NOMO-1 treated with DMSO at 0.1 percent for 48 hours (cell line): ENCODE measurements at regions not wholly inside any gene's neighbourhood (a gene's known extent, or its start where the extent isn't known, plus 50 kb on each side); places are given as distances from the start of the nearest gene placed in this dataset.

Source experiments
- DNase-seq: peaks from one replicate; lab custom pipeline; 2025; ENCODE audit not compliant: unreplicated experiment; lab: John Stamatoyannopoulos, UW

DNA sequence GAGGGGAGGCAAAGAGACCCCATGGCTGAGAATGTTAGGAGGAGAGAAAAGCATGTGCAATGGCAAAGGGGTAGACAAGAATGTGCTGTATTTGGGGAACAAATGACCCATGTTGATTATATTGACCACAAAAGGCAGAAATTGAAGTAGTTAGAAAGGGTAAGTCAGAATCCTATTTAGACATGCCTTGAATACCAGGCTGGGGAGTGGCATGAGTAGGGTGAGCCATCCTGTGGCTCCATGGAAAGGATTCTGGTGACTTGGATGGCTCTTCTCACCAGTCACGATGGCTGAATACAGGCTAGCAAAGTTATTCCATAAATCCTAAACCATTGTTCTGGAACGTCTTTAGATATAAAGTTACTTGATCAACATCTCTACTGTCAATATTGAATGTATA, 73.4 kb upstream of the MEF2C start:
- DNase-seq: no peak

- DNase-seq: no peak
Observed at GRCh38 chr5:88955403-88955802, 72.4 kb upstream of the MEF2C start.

DNA sequence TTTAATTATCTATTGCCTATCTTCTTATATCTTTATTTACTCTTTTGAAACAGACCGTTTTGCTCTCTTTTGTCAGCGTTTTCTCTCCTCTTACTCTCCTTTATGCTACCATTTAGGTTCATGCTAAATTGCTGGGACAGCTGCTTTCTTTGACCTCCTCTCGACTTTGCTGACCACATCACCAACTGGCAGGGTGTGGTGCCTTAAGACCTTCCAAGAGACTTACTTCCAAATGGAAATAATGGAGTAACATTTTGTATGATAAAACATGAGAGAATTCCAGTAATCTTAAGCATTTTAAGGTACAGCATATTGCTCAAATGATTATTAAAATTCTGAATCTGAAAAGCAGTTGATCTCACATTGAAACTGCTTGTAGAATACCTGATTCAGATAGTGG, 71.5 kb upstream of the MEF2C start:
- no peak for DNase-seq

GRCh38 chr5:88952996-88953643, 70.1 kb upstream of the MEF2C start:
- no peak for DNase-seq

DNA sequence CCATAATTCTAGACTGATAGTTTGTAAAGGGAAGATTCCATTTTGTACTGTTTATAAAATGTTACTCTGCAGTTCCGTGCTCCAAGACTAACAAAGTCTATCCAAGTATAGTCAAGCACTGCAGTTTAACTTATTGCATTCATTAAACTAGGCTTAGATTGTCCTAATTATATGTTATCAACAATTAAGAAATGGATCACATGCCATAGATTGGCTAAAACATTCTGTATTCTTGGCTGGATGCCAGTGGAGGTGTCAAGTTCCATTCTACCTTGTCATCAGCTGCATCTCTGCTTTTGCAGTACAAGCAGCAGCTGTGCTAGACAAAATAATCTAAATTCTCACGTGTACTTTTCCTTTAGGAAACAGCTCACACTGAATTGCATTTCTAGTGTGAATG, 69.4 kb upstream of the MEF2C start:
- no peak for DNase-seq

GRCh38 chr5:88951457-88951856, 68.5 kb upstream of the MEF2C start:
- no peak for DNase-seq

- no peak for DNase-seq
Observed at GRCh38 chr5:88948746-88949600, 66.0 kb upstream of the MEF2C start.

- peak; percentile 28 for DNase-seq
Observed at GRCh38 chr5:88944751-88945531, 62.0 kb upstream of the MEF2C start.

GRCh38 chr5:88941581-88941980, 58.6 kb upstream of the MEF2C start:
- no peak for DNase-seq

DNA sequence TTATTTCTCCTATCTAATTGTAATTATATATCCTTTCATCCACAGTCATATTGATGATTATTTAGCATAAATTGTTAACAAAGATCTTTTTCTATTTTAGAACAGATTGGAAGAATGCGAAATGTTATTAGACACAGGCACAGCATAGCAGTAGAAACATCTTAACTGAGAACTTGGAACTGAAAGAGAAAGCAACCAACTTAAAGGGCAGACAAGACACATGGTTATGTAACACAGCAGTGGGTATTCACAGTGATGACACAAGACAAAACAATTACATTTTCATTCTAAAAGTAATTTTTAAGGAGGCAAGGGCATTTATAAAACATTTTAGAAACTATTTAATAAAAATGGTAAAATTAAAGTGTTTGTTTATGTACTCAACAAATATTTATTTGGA, 57.7 kb upstream of the MEF2C start:
- DNase-seq: no peak

DNA sequence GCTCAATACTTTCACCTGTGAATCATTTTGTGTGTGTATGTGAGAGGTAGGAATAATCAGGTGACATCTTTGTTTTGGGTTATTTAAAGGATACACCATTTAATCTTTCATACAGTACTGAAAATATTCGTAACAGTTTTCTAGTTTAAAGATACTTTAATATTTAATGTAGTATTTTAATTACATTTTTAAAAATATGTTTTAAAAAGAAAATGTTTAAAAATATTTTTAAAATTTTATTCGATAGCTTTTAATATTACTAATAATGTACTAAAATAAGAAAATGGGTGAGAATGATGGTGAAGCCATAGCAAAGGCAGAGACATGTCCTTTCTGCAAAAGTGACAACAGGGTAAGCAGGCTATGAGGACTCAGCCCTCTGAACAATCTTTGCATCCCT, 56.3 kb upstream of the MEF2C start:
- DNase-seq: no peak

DNA sequence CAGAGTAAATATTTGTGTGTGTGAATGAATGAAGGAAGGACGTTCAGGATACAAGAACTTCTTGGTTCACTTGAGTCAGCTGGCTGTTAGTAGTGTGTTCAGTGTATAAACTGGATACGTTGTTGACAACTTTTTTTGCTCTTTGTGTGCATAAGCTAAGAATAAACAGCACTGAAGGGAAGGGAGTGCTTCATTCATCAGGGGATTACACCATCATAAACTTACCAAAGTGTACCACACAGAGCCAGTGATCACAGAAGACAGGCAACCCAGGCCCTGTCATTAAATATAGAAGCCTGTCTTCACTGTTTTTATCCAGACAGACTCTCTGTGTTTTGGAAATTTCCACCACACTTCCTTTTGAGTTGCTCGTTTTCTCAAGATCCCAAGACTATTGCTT, 55.5 kb upstream of the MEF2C start:
- no peak for DNase-seq

GRCh38 chr5:88937406-88937805, 54.4 kb upstream of the MEF2C start:
- no peak for DNase-seq

DNA sequence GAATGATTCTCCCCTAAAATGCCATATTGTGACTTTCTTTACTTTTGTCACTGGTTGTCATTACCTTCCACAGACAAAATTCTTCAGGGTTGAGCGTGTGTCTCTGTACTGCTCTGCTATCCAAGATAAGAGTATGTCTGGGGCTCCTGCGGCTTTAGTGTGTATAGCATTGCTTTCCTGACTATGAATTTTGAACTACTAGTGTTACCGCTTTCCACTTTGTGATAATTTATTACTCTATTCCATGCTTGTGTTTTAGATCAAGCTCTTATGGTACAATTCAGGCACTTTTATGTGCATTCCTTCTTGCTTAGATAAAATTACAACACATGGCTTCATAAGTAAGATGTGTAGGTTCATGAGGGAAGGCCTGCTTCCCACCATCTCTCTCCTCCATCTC, 51.5 kb upstream of the MEF2C start:
- no peak for DNase-seq
